SK-N-SH treated with all-trans-retinoic acid at 6 μM for 48 hours (cell line): ENCODE measurements at regions not wholly inside any gene's neighbourhood (a gene's known extent, or its start where the extent isn't known, plus 50 kb on each side); places are given as distances from the start of the nearest gene placed in this dataset.

Source experiments
- ATAC-seq: fragments of 200-7000 bp; cut with Tn5 transposase; 3 replicates; pipeline ENCODE4 v1.9.1; 2020; ENCODE audit warnings: mild to moderate bottlenecking, moderate library complexity
- BACH2 ChIP-seq: fragments of 250-450 bp; sonication (Bioruptor Pico); IDR thresholded peaks from 2 replicates; pipeline ENCODE4 v1.9.0; 2021; ENCODE audit warnings: mild to moderate bottlenecking, borderline replicate concordance
- CREB5 ChIP-seq: fragments of 250-450 bp; sonication (Bioruptor Pico); IDR thresholded peaks from 2 replicates; pipeline ENCODE4 v1.5.1; 2020; ENCODE audit warnings: low read depth, mild to moderate bottlenecking, moderate library complexity
- CSDC2 ChIP-seq: fragments of 250-450 bp; sonication (Bioruptor Pico); IDR thresholded peaks from 2 replicates; pipeline ENCODE4 v1.5.0; 2020; ENCODE audit warnings: mild to moderate bottlenecking, moderate library complexity
- CSRNP3 ChIP-seq: fragments of 250-450 bp; sonication (Bioruptor Pico); IDR thresholded peaks from 2 replicates; pipeline ENCODE4 v1.5.1; 2021; ENCODE audit warnings: mild to moderate bottlenecking, moderate library complexity
- ESRRG ChIP-seq: fragments of 250-450 bp; sonication (Bioruptor Pico); IDR thresholded peaks from 2 replicates; pipeline ENCODE4 v1.6.1; 2021; ENCODE audit warnings: mild to moderate bottlenecking
- GLIS3 ChIP-seq: fragments of 250-450 bp; sonication (Bioruptor Pico); IDR thresholded peaks from 2 replicates; pipeline ENCODE4 v1.5.0; 2020; ENCODE audit warnings: mild to moderate bottlenecking, moderate library complexity
- ISL1 ChIP-seq: fragments of 250-450 bp; sonication (Bioruptor Pico); IDR thresholded peaks from 2 replicates; pipeline ENCODE4 v2.1.2; 2022; ENCODE audit warnings: mild to moderate bottlenecking, moderate library complexity
- PATZ1 ChIP-seq: fragments of 250-450 bp; sonication (Bioruptor Pico); IDR thresholded peaks from 2 replicates; pipeline ENCODE4 v1.8.0; 2020; ENCODE audit warnings: mild to moderate bottlenecking, moderate library complexity, borderline replicate concordance
- POU6F1 ChIP-seq: fragments of 250-450 bp; sonication (Bioruptor Pico); IDR thresholded peaks from 2 replicates; pipeline ENCODE4 v1.8.0; 2021; ENCODE audit warnings: low read depth, mild to moderate bottlenecking, moderate library complexity, borderline replicate concordance
- PPARA ChIP-seq: fragments of 250-450 bp; sonication (Bioruptor Pico); IDR thresholded peaks from 2 replicates; pipeline ENCODE4 v1.5.0; 2020; ENCODE audit warnings: mild to moderate bottlenecking, borderline replicate concordance
- SNAI2 ChIP-seq: fragments of 250-450 bp; sonication (Bioruptor Pico); IDR thresholded peaks from 2 replicates; pipeline ENCODE4 v1.5.0; 2020; ENCODE audit warnings: mild to moderate bottlenecking, moderate library complexity
- TCF4 ChIP-seq: fragments of 250-450 bp; sonication (Bioruptor Pico); IDR thresholded peaks from 2 replicates; pipeline ENCODE4 v1.8.0; 2021; ENCODE audit warnings: mild to moderate bottlenecking, moderate library complexity, borderline replicate concordance
- TOX ChIP-seq: fragments of 250-450 bp; sonication (Bioruptor Pico); IDR thresholded peaks from 2 replicates; pipeline ENCODE4 v1.8.0; 2021; ENCODE audit warnings: mild to moderate bottlenecking, moderate library complexity, borderline replicate concordance
- TSHZ2 ChIP-seq: fragments of 250-450 bp; sonication (Bioruptor Pico); IDR thresholded peaks from 2 replicates; pipeline ENCODE4 v1.5.0; 2020; ENCODE audit warnings: mild to moderate bottlenecking, moderate library complexity
- ZC3H10 ChIP-seq: fragments of 250-450 bp; sonication (Bioruptor Pico); IDR thresholded peaks from 2 replicates; pipeline ENCODE4 v1.5.1; 2021; ENCODE audit warnings: mild to moderate bottlenecking, moderate library complexity
- ZNF8 ChIP-seq: fragments of 450-650 bp; formaldehyde crosslinking; IDR thresholded peaks from 2 replicates; pipeline ENCODE4 v1.5.0; 2020; ENCODE audit warnings: mild to moderate bottlenecking, moderate library complexity

- TF ChIP-seq CREB5 (CRISPR knock-in tag) (no peak), SNAI2 (CRISPR knock-in tag) (no peak), GLIS3 (CRISPR knock-in tag) (no peak), CSRNP3 (CRISPR knock-in tag) (no peak), TCF4 (CRISPR knock-in tag) (no peak), CSDC2 (no peak), TOX (CRISPR knock-in tag) (no peak), PATZ1 (no peak), ESRRG (CRISPR knock-in tag) (no peak), ZC3H10 (no peak), TSHZ2 (no peak), ZNF8 (CRISPR knock-in tag) (no peak)
- no peak for ATAC-seq
Measured at GRCh38 chr5:158499892-158500418, 599.8 kb downstream of the EBF1 start.

GRCh38 chr5:158499075-158499891 lies 600.4 kb downstream of the EBF1 start:
- no peak for TF ChIP-seq TOX (CRISPR knock-in tag)
- no peak for TF ChIP-seq BACH2 (CRISPR knock-in tag)
- no peak for TF ChIP-seq TSHZ2
- TF ChIP-seq TCF4 (CRISPR knock-in tag), result no peak
- TF ChIP-seq PPARA (CRISPR knock-in tag), result no peak
- TF ChIP-seq CREB5 (CRISPR knock-in tag), result no peak
- no peak for TF ChIP-seq ISL1 (CRISPR knock-in tag)
- TF ChIP-seq ESRRG (CRISPR knock-in tag), result no peak
- ATAC-seq, result no peak

- TF ChIP-seq POU6F1, result no peak
- ATAC-seq, result no peak
Measured at GRCh38 chr5:158496624-158497023, 603.1 kb downstream of the EBF1 start.
